DOHH2 (cell line): ENCODE measurements at regions not wholly inside any gene's neighbourhood (a gene's known extent, or its start where the extent isn't known, plus 50 kb on each side); places are given as distances from the start of the nearest gene placed in this dataset.

Source experiments
- EZH2phosphoT487 ChIP-seq: fragments of 200-600 bp; sonication (generic); IDR thresholded peaks from 2 replicates; pipeline ENCODE4 v1.6.1; 2017; ENCODE audit warnings: borderline replicate concordance, mild to moderate bottlenecking, antibody characterized with exemption, low read length, moderate library complexity, mixed read lengths
- TF ChIP-seq, protein P1 (sequence below): fragments of 200-600 bp; sonication (generic); IDR thresholded peaks from one replicate; pipeline ENCODE4 v1.5.1; 2014; ENCODE audit warnings: antibody characterized with exemption, mild to moderate bottlenecking, low read depth, low read length; ENCODE audit not compliant: poor library complexity, severe bottlenecking

GRCh38 chr4:54439831-54440243 is 210.7 kb downstream of the PDGFRA start:
- TF ChIP-seq, protein P1, sequence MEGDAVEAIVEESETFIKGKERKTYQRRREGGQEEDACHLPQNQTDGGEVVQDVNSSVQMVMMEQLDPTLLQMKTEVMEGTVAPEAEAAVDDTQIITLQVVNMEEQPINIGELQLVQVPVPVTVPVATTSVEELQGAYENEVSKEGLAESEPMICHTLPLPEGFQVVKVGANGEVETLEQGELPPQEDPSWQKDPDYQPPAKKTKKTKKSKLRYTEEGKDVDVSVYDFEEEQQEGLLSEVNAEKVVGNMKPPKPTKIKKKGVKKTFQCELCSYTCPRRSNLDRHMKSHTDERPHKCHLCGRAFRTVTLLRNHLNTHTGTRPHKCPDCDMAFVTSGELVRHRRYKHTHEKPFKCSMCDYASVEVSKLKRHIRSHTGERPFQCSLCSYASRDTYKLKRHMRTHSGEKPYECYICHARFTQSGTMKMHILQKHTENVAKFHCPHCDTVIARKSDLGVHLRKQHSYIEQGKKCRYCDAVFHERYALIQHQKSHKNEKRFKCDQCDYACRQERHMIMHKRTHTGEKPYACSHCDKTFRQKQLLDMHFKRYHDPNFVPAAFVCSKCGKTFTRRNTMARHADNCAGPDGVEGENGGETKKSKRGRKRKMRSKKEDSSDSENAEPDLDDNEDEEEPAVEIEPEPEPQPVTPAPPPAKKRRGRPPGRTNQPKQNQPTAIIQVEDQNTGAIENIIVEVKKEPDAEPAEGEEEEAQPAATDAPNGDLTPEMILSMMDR = no peak
- no peak for TF ChIP-seq EZH2phosphoT487
